CD4-positive, alpha-beta T cell (primary cell): ENCODE measurements at regions not wholly inside any gene's neighbourhood (a gene's known extent, or its start where the extent isn't known, plus 50 kb on each side); places are given as distances from the start of the nearest gene placed in this dataset.
A peak's percentile ranks its signal among the peaks of the same experiment; 100 is the strongest.

Source experiments
- ATAC-seq: fragments of 200-7000 bp; cut with Tn5 transposase; one replicate; pipeline ENCODE4 v1.10.0; 2022; ENCODE audit warnings: mild to moderate bottlenecking; ENCODE audit not compliant: poor library complexity
- CTCF ChIA-PET: fragments of 350-600 bp; sonication (Branson Sonifier 250); formaldehyde crosslinking; loops from one replicate; lab custom pipeline; 2021; ENCODE audit warnings: antibody characterized with exemption, inconsistent platforms; lab: Charles Lee
- POLR2A ChIA-PET: fragments of 350-600 bp; sonication (Branson Sonifier 250); formaldehyde crosslinking; loops from one replicate; lab custom pipeline; 2021; ENCODE audit warnings: antibody characterized with exemption, inconsistent platforms; lab: Charles Lee
- DNase-seq, 14 experiments: peaks; one replicate each; pipeline ENCODE4 v3.0.0-alpha.2; 2013 to 2020; ENCODE audit warnings: mixed read lengths in 2 of 14
- H3K27ac ChIP-seq, 2 donors: one replicate each; pipeline versions ENCODE4 v1.5.1 to v1.7.0; 2013; ENCODE audit warnings: low read length in 2 of 2, low read depth in 1 of 2, mild to moderate bottlenecking in 1 of 2
- H3K27me3 ChIP-seq, 2 experiments: 1 replicate in 1 of 2; 2 replicates in 1 of 2; pipeline versions ENCODE4 v1.6.1 to v1.7.0; 2013; ENCODE audit warnings: low read length in 2 of 2, control low read depth in 1 of 2, mild to moderate bottlenecking in 1 of 2, moderate library complexity in 1 of 2; ENCODE audit not compliant: insufficient read depth in 2 of 2, control insufficient read depth in 1 of 2
- H3K36me3 ChIP-seq: one replicate; pipeline ENCODE4 v1.6.1; 2013; ENCODE audit warnings: low read length, control low read depth; ENCODE audit not compliant: insufficient read depth
- H3K4me1 ChIP-seq: one replicate; pipeline ENCODE4 v1.6.1; 2013; ENCODE audit warnings: low read length, control low read depth; ENCODE audit not compliant: insufficient read depth
- H3K4me3 ChIP-seq: one replicate; pipeline ENCODE4 v1.5.1; 2013; ENCODE audit warnings: mild to moderate bottlenecking, low read length, moderate library complexity
- H3K9me3 ChIP-seq, 2 experiments: 1 replicate in 1 of 2; 2 replicates in 1 of 2; pipeline versions ENCODE4 v1.6.1 to v1.7.0; 2013; ENCODE audit warnings: low read length in 2 of 2, mild to moderate bottlenecking in 2 of 2, control low read depth in 1 of 2, moderate library complexity in 1 of 2; ENCODE audit not compliant: control insufficient read depth in 1 of 2, insufficient read depth in 1 of 2
- H3K27ac Mint-ChIP-seq: one replicate; pipeline ENCODE4 v1.8.0; 2020; ENCODE audit warnings: mixed read lengths
- H3K27me3 Mint-ChIP-seq: one replicate; pipeline ENCODE4 v1.8.0; 2021; ENCODE audit warnings: mixed read lengths
- H3K36me3 Mint-ChIP-seq: one replicate; pipeline ENCODE4 v1.8.0; 2021; ENCODE audit warnings: low read depth, mixed read lengths
- H3K4me1 Mint-ChIP-seq: one replicate; pipeline ENCODE4 v1.8.0; 2021; ENCODE audit warnings: low read depth, mixed read lengths
- H3K4me3 Mint-ChIP-seq: one replicate; pipeline ENCODE4 v1.8.0; 2020; ENCODE audit warnings: mild to moderate bottlenecking, mixed read lengths
- H3K9me3 Mint-ChIP-seq: one replicate; pipeline ENCODE4 v1.8.0; 2020; ENCODE audit warnings: mixed read lengths
- intact Hi-C, 2 experiments: fragments of 100-400 bp; cut with DNase I in 1 of 2; cut with micrococcal nuclease in 1 of 2; formaldehyde crosslinking; loops; one replicate each; pipeline versions ENCODE4 v1.15.1 to v1.9.0; 2023 to 2025; cut with DNase I, micrococcal nuclease
- TF ChIP-seq, protein P1 (sequence below): fragments of 200-600 bp; IDR thresholded peaks from one replicate; pipeline ENCODE4 v1.8.0; 2022; ENCODE audit warnings: antibody characterized with exemption, mild to moderate bottlenecking

DNA sequence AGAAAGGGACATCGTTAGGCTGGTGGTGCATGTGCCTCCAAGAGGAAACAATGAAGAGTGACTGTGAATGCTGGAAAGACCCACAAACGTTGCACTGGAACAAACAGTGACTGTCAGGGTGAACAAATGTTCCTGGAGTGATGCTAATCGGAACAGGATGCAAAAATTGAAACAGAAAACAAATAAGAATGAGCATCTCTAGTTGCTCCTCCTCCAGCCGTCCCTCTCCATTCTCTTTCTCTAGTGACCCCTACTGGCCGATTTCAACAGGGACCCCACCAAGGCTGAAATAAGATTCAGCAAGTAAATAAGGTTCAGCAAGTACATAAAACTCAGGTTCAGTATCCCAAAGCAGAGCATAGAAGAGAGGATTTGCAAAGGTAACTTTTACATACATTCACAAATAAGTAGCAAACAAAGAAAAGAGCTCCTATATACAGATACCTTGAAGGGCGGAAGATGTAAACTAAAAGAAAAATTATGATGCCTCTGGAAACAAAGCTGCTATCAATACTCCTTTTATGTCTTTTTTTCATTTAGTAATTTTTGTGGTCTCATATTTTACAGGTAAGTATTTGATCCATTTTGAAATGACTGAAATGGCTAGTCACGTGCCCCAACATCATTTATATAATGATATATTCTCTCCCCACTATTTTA is 836.1 kb upstream of the ADAMTS5 start:
- ChIA-PET CTCF (no interaction called here), POLR2A (no interaction called here)
- Mint-ChIP-seq H3K27me3 (no peaks in the 10 kb centered on the region), H3K27ac (no peak overlapping the region), H3K36me3 (no peaks in the 10 kb centered on the region), H3K4me1 (no peaks in the 10 kb centered on the region), H3K9me3 (no peaks in the 10 kb centered on the region), H3K4me3 (no peak overlapping the region)
- no peak overlapping the region for H3K27ac ChIP-seq
- ATAC-seq (no peak), DNase-seq (peak in 3 of 14 experiments; percentile 8 to 18 (median 14))
- no peaks in the 10 kb centered on the region for H3K4me1 ChIP-seq
- no peaks in the 10 kb centered on the region for H3K36me3 ChIP-seq
- TF ChIP-seq, protein P1, sequence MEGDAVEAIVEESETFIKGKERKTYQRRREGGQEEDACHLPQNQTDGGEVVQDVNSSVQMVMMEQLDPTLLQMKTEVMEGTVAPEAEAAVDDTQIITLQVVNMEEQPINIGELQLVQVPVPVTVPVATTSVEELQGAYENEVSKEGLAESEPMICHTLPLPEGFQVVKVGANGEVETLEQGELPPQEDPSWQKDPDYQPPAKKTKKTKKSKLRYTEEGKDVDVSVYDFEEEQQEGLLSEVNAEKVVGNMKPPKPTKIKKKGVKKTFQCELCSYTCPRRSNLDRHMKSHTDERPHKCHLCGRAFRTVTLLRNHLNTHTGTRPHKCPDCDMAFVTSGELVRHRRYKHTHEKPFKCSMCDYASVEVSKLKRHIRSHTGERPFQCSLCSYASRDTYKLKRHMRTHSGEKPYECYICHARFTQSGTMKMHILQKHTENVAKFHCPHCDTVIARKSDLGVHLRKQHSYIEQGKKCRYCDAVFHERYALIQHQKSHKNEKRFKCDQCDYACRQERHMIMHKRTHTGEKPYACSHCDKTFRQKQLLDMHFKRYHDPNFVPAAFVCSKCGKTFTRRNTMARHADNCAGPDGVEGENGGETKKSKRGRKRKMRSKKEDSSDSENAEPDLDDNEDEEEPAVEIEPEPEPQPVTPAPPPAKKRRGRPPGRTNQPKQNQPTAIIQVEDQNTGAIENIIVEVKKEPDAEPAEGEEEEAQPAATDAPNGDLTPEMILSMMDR = no peak
- intact Hi-C loops = no loop called here
- no peaks in the 10 kb centered on the region for H3K27me3 ChIP-seq
- H3K4me3 ChIP-seq = no peak overlapping the region
- H3K9me3 ChIP-seq = no peaks in the 10 kb centered on the region

DNA sequence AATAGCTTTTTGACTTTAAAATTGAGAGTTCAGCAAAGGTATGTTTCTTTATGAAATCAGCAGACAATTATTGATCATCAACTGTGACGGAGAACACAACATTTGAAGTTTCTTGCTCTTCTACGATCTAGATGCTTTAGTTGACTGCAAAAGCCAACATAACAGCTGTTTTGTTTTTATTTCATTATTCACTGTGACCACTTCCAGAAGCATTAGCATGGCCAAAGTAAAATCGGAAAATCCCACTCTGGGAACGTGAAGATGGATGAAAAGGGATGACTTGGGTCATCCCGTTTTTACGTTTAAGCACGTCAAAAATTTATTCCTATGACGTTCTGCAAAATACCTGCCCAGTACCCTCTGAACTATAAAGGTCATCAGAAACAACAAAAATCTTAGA is 833.0 kb upstream of the ADAMTS5 start:
- H3K27ac Mint-ChIP-seq = no peak overlapping the region
- TF ChIP-seq, protein P1 = no peak
- intact Hi-C loops = no loop called here
- no peaks in the 10 kb centered on the region for H3K27me3 Mint-ChIP-seq
- no peaks in the 10 kb centered on the region for H3K9me3 Mint-ChIP-seq
- Histone ChIP-seq H3K27me3 (no peaks in the 10 kb centered on the region), H3K4me1 (no peaks in the 10 kb centered on the region), H3K4me3 (no peak overlapping the region), H3K36me3 (no peaks in the 10 kb centered on the region), H3K27ac (no peak overlapping the region), H3K9me3 (no peaks in the 10 kb centered on the region)
- ChIA-PET CTCF (no interaction called here), POLR2A (no interaction called here)
- no peaks in the 10 kb centered on the region for H3K4me1 Mint-ChIP-seq
- H3K4me3 Mint-ChIP-seq = no peak overlapping the region
- H3K36me3 Mint-ChIP-seq = no peaks in the 10 kb centered on the region
- ATAC-seq (no peak), DNase-seq (no peak)

- Histone ChIP-seq H3K27me3 (no peaks in the 10 kb centered on the region), H3K4me1 (no peaks in the 10 kb centered on the region), H3K27ac (no peak overlapping the region), H3K9me3 (no peaks in the 10 kb centered on the region), H3K4me3 (no peak overlapping the region), H3K36me3 (no peaks in the 10 kb centered on the region)
- ATAC-seq (no peak), DNase-seq (no peak)
- Mint-ChIP-seq H3K36me3 (no peaks in the 10 kb centered on the region), H3K4me1 (no peaks in the 10 kb centered on the region), H3K4me3 (no peak overlapping the region), H3K27ac (no peak overlapping the region), H3K27me3 (no peaks in the 10 kb centered on the region), H3K9me3 (no peaks in the 10 kb centered on the region)
- ChIA-PET CTCF (interaction anchor here (1.3 kb wide), 1 partner anchor 14 kb away, joined by 3 read pairs; no protein-coding TSS in a partner anchor), POLR2A (no interaction called here)
- intact Hi-C loops = no loop called here
- TF ChIP-seq, protein P1 = no peak
Measured at GRCh38 chr21:27796106-27796505, 829.2 kb upstream of the ADAMTS5 start.
